ENCODE measurements at regions not wholly inside any gene's neighbourhood (a gene's known extent, or its start where the extent isn't known, plus 50 kb on each side); places are given as distances from the start of the nearest gene placed in this dataset.
"Not testable (repeated sequence)": the region's sequence is repeated elsewhere in the genome, so short reads cannot be mapped to it uniquely, and the experiment has no call there.

DNA sequence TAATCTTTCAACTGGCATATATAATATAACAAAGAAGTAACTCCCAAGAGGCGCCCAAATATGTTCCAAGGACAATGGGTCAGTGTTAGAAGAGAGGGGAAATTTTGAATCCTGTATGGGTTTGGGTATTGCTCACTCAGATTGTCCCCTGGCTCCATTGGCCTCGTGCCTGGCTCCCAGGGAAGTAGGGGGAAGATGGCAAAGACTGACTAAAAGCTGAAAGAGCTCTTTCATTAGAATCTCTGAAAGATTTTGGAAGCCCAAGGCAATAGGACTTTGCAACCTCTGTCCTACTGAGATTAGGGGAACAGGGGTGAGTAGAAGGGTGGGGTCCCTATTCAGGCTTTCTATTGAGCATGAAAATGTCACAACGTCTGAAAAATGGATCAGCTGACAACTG is 1272.8 kb upstream of the ZEB2 start:
- H3K4me3 Mint-ChIP-seq = no peak overlapping the region
- TF ChIP-seq, protein P1, sequence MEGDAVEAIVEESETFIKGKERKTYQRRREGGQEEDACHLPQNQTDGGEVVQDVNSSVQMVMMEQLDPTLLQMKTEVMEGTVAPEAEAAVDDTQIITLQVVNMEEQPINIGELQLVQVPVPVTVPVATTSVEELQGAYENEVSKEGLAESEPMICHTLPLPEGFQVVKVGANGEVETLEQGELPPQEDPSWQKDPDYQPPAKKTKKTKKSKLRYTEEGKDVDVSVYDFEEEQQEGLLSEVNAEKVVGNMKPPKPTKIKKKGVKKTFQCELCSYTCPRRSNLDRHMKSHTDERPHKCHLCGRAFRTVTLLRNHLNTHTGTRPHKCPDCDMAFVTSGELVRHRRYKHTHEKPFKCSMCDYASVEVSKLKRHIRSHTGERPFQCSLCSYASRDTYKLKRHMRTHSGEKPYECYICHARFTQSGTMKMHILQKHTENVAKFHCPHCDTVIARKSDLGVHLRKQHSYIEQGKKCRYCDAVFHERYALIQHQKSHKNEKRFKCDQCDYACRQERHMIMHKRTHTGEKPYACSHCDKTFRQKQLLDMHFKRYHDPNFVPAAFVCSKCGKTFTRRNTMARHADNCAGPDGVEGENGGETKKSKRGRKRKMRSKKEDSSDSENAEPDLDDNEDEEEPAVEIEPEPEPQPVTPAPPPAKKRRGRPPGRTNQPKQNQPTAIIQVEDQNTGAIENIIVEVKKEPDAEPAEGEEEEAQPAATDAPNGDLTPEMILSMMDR (IDR thresholded peaks at IDR 0.05) = no peak
- H3K36me3 Mint-ChIP-seq (ENCODE audit: low read depth) = no peaks in the 10 kb centered on the region
- Histone ChIP-seq H3K4me3 (ENCODE audit: low read length) (no peak overlapping the region), H3K4me1 (ENCODE audit: insufficient read depth, low read length) (no peaks in the 10 kb centered on the region), H3K27ac (ENCODE audit: low read depth in 1 of 2, low read length in 2 of 2) (no peak overlapping the region), H3K36me3 (ENCODE audit: insufficient read depth, low read length) (no peaks in the 10 kb centered on the region), H3K9me3 (ENCODE audit: control insufficient read depth in 1 of 2, insufficient read depth in 1 of 2, low read length in 2 of 2) (no peaks in the 10 kb centered on the region), H3K27me3 (ENCODE audit: control insufficient read depth in 1 of 2, insufficient read depth in 2 of 2, low read length in 2 of 2) (no peaks in the 10 kb centered on the region)
- H3K27me3 Mint-ChIP-seq = no peaks in the 10 kb centered on the region
- no peak for ATAC-seq (ENCODE audit: poor library complexity)
- POLR2A ChIA-PET = no interaction called here
- no peaks in the 10 kb centered on the region for H3K9me3 Mint-ChIP-seq
- H3K27ac Mint-ChIP-seq = no peak overlapping the region
- no peaks in the 10 kb centered on the region for H3K4me1 Mint-ChIP-seq (ENCODE audit: low read depth)
- CTCF ChIA-PET = no interaction called here
- no peak for DNase-seq
- intact Hi-C loops (cut with DNase I, micrococcal nuclease) = no loop called here

DNA sequence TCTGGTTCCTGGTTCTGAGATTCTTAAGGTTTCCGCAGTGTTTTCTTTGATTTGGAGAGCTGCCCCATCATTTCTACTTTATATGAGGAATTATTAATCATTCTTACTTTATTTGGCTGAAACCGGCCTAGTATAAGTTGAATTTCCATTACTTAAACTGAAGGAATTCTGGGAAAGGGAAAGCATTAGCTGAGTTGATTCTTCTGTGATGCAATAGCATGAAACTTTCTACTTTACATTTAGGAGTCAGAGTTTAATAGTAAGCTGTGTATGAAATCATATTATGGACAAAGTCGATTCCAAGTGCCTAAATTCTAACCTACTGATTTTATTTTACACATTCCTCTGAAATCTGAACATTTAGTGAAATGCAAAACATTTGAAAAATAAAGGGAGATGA is 1269.7 kb upstream of the ZEB2 start:
- CTCF ChIA-PET = no interaction called here
- Mint-ChIP-seq H3K9me3 (peaks cover 14% of the 10 kb centered on the region), H3K36me3 (ENCODE audit: low read depth) (no peaks in the 10 kb centered on the region), H3K4me3 (no peak overlapping the region), H3K27ac (no peak overlapping the region), H3K27me3 (no peaks in the 10 kb centered on the region), H3K4me1 (ENCODE audit: low read depth) (no peaks in the 10 kb centered on the region)
- H3K27me3 ChIP-seq (ENCODE audit: control insufficient read depth in 1 of 2, insufficient read depth in 2 of 2, low read length in 2 of 2) = no peaks in the 10 kb centered on the region
- POLR2A ChIA-PET = no interaction called here
- no peak overlapping the region for H3K27ac ChIP-seq (ENCODE audit: low read depth in 1 of 2, low read length in 2 of 2)
- no peak overlapping the region for H3K4me3 ChIP-seq (ENCODE audit: low read length)
- no peaks in the 10 kb centered on the region for H3K9me3 ChIP-seq (ENCODE audit: control insufficient read depth in 1 of 2, insufficient read depth in 1 of 2, low read length in 2 of 2)
- H3K36me3 ChIP-seq (ENCODE audit: insufficient read depth, low read length) = no peaks in the 10 kb centered on the region
- TF ChIP-seq, protein P1 (IDR thresholded peaks at IDR 0.05) = no peak
- DNase-seq = no peak
- no peaks in the 10 kb centered on the region for H3K4me1 ChIP-seq (ENCODE audit: insufficient read depth, low read length)
- intact Hi-C loops (cut with DNase I, micrococcal nuclease) = no loop called here
- no peak for ATAC-seq (ENCODE audit: poor library complexity)

DNA sequence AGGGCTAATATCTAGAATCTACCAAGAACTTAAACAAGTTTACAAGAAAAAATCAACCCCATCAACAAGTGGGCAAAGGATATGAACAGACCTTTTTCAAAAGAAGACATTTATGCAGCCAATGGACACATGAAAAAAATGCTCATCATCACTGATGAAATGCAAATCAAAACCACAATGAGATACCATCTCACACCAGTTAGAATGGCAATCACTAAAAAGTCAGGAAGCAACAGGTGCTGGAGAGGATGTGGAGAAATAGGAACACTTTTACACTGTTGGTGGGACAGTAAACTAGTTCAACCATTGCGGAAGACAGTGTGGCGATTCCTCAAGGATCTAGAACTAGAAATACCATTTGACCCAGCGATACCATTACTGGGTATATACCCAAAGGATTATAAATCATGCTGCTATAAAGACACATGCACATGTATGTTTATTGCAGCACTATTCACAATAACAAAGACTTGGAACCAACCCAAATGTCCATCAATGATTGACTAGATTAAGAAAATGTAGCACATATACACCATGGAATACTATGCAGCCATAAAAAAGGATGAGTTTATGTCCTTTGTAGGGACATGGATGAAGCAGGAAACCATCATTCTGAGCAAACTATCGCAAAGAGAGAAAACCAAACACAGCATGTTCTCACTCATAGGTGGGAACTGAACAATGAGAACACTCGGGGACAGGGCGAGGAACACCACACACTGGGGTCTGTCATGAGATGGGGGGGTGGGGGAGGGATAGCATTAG is 1267.9 kb upstream of the ZEB2 start:
- ATAC-seq (ENCODE audit: poor library complexity); H3K27me3 ChIP-seq (ENCODE audit: control insufficient read depth in 1 of 2, insufficient read depth in 2 of 2, low read length in 2 of 2); intact Hi-C loops (cut with DNase I, micrococcal nuclease); H3K27ac ChIP-seq (ENCODE audit: low read depth in 1 of 2, low read length in 2 of 2); H3K4me1 Mint-ChIP-seq (ENCODE audit: low read depth); DNase-seq; H3K4me3 Mint-ChIP-seq; H3K4me3 ChIP-seq (ENCODE audit: low read length); H3K4me1 ChIP-seq (ENCODE audit: insufficient read depth, low read length); H3K9me3 ChIP-seq (ENCODE audit: control insufficient read depth in 1 of 2, insufficient read depth in 1 of 2, low read length in 2 of 2); CTCF ChIA-PET; H3K36me3 ChIP-seq (ENCODE audit: insufficient read depth, low read length); POLR2A ChIA-PET; H3K27ac Mint-ChIP-seq; H3K36me3 Mint-ChIP-seq (ENCODE audit: low read depth); H3K27me3 Mint-ChIP-seq: not testable (repeated sequence)
- peaks cover 14% of the 10 kb centered on the region for H3K9me3 Mint-ChIP-seq

DNA sequence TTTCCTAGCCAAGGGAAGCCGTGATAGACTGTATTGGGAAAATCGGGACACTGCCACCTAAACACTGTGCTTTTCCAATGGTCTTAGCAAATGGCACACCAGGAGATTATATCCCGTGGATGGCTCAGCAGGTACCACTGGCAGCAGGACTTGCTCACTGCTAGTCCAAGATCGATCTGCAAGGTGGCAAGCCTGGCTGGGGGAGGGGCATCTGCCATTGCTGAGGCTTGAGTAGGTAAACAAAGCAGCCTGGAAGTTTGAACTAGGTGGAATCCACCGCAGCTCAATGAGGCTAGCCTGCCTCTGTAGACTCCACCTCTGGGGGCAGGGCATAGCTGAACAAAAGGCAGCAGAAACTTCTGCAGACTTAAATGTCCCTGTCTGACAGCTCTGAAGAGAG is 1262.7 kb upstream of the ZEB2 start:
- H3K27me3 Mint-ChIP-seq; H3K4me3 ChIP-seq (ENCODE audit: low read length); H3K9me3 ChIP-seq (ENCODE audit: control insufficient read depth in 1 of 2, insufficient read depth in 1 of 2, low read length in 2 of 2); H3K4me1 ChIP-seq (ENCODE audit: insufficient read depth, low read length); CTCF ChIA-PET; H3K4me1 Mint-ChIP-seq (ENCODE audit: low read depth); H3K27ac ChIP-seq (ENCODE audit: low read depth in 1 of 2, low read length in 2 of 2); H3K27me3 ChIP-seq (ENCODE audit: control insufficient read depth in 1 of 2, insufficient read depth in 2 of 2, low read length in 2 of 2); ATAC-seq (ENCODE audit: poor library complexity); intact Hi-C loops (cut with DNase I, micrococcal nuclease); POLR2A ChIA-PET; H3K36me3 ChIP-seq (ENCODE audit: insufficient read depth, low read length); H3K4me3 Mint-ChIP-seq; H3K36me3 Mint-ChIP-seq (ENCODE audit: low read depth); H3K27ac Mint-ChIP-seq; DNase-seq: not testable (repeated sequence)
- H3K9me3 Mint-ChIP-seq = peaks cover 16% of the 10 kb centered on the region
